ENCODE measurements at regions not wholly inside any gene's neighbourhood (a gene's known extent, or its start where the extent isn't known, plus 50 kb on each side); places are given as distances from the start of the nearest gene placed in this dataset.
"Not testable (repeated sequence)": the region's sequence is repeated elsewhere in the genome, so short reads cannot be mapped to it uniquely, and the experiment has no call there.

- TF ChIP-seq, protein P1, sequence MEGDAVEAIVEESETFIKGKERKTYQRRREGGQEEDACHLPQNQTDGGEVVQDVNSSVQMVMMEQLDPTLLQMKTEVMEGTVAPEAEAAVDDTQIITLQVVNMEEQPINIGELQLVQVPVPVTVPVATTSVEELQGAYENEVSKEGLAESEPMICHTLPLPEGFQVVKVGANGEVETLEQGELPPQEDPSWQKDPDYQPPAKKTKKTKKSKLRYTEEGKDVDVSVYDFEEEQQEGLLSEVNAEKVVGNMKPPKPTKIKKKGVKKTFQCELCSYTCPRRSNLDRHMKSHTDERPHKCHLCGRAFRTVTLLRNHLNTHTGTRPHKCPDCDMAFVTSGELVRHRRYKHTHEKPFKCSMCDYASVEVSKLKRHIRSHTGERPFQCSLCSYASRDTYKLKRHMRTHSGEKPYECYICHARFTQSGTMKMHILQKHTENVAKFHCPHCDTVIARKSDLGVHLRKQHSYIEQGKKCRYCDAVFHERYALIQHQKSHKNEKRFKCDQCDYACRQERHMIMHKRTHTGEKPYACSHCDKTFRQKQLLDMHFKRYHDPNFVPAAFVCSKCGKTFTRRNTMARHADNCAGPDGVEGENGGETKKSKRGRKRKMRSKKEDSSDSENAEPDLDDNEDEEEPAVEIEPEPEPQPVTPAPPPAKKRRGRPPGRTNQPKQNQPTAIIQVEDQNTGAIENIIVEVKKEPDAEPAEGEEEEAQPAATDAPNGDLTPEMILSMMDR (IDR thresholded peaks at IDR 0.05), result not testable (repeated sequence)
- TF ChIP-seq POLR2A (IDR thresholded peaks at IDR 0.05), result not testable (repeated sequence)
Observed at GRCh38 chrY:11156100-11156499, 1544.9 kb upstream of the USP9Y start.

Data from adrenal gland (tissue), 5 donors.